OCI-LY3 (cell line): ENCODE measurements at regions not wholly inside any gene's neighbourhood (a gene's known extent, or its start where the extent isn't known, plus 50 kb on each side); places are given as distances from the start of the nearest gene placed in this dataset.

Source experiments
- EZH2phosphoT487 ChIP-seq: fragments of 200-600 bp; shearing (Covaris generic); IDR thresholded peaks from 2 replicates; pipeline ENCODE4 v1.6.1; 2018; ENCODE audit warnings: antibody characterized with exemption, mixed run types, low read depth
- TF ChIP-seq, protein P1 (sequence below): fragments of 200-600, 300-600 bp; sonication (generic); IDR thresholded peaks from 2 replicates; pipeline ENCODE4 v1.5.1; 2014; ENCODE audit warnings: antibody characterized with exemption, low read length, low read depth

DNA sequence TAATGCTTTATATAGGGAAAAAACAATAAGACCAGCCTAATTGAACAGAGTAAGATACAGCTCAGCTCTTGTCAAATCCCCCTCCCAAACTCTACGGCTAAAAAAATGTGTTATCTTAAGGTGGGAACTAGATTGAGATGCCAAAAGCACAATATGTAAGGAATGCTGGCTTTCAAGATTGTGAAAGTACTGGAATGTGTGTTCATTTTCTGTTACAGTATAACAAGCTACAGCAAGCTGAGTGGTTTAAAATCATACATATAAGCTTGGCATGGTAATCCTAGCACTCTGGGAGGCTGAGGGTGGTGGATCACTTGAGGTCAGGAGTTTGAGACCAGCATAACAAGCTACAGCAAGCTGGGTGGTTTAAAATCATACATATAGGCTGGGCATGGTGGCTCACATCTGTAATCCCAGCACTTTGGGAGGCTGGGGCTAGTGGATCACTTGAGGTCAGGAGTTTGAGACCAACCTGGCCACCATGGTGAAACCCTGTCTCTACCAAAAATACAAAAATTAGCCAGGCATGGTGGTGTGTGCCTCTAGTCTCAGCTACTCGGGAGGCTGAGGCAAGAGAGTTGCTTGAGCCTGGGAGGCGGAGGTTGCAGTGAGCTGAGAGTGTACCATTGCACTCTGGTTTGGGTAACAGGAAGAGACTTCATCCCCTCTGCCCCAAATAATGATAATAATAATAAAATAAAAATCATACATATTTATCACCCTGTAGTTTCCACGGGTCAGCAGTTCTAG, 297.7 kb downstream of the DOK5 start:
- TF ChIP-seq, protein P1, sequence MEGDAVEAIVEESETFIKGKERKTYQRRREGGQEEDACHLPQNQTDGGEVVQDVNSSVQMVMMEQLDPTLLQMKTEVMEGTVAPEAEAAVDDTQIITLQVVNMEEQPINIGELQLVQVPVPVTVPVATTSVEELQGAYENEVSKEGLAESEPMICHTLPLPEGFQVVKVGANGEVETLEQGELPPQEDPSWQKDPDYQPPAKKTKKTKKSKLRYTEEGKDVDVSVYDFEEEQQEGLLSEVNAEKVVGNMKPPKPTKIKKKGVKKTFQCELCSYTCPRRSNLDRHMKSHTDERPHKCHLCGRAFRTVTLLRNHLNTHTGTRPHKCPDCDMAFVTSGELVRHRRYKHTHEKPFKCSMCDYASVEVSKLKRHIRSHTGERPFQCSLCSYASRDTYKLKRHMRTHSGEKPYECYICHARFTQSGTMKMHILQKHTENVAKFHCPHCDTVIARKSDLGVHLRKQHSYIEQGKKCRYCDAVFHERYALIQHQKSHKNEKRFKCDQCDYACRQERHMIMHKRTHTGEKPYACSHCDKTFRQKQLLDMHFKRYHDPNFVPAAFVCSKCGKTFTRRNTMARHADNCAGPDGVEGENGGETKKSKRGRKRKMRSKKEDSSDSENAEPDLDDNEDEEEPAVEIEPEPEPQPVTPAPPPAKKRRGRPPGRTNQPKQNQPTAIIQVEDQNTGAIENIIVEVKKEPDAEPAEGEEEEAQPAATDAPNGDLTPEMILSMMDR, result no peak
- TF ChIP-seq EZH2phosphoT487, result no peak
